Activated CD4-positive, alpha-beta T cell treated with anti-CD3 and anti-CD28 coated beads for 4 hours (primary cell): ENCODE measurements at regions not wholly inside any gene's neighbourhood (a gene's known extent, or its start where the extent isn't known, plus 50 kb on each side); places are given as distances from the start of the nearest gene placed in this dataset.
A peak's percentile ranks its signal among the peaks of the same experiment; 100 is the strongest.

Experiments
- DNase-seq, 2 donors: peaks; one replicate each; pipeline ENCODE4 v3.0.0-alpha.2; 2020

DNA sequence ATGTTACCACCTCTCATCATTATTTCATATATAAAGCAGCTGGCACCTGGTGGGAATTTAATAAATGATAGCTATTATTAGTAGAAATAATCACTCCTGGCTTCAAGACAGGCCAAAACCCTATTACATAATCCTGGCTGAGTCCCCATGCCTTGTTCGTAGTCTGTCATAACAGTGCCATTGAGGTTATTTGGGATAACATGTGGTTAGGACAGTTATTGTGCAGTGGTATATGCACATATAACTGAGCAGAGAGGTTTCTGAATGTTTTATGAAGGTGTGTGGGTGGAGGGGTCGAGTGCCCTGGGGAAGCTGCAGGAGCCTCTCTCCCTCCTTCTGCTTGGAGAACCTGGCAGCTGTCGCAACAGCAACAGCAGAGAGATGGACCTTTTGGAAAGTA is 162.4 kb upstream of the NABP1 start:
- DNase-seq = no peak

DNA sequence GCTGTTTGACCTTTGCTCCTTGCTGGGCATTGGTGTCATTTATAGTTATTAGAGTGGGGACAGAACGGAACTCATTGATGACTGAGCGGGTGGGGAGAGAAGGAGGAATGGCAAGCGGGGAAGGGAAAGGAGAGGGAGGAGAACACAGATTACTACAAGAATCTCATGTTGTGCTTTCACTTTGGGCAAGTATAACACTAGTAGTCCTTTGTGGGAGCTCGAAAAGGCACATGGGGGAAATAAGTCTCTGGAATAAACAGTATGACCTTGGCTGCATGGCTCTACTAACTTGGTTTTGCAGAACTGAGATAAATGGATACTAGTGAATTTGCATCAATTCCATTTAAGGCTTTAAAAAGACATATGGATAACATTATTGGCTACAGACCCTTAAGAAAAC is 161.7 kb upstream of the NABP1 start:
- no peak for DNase-seq

DNA sequence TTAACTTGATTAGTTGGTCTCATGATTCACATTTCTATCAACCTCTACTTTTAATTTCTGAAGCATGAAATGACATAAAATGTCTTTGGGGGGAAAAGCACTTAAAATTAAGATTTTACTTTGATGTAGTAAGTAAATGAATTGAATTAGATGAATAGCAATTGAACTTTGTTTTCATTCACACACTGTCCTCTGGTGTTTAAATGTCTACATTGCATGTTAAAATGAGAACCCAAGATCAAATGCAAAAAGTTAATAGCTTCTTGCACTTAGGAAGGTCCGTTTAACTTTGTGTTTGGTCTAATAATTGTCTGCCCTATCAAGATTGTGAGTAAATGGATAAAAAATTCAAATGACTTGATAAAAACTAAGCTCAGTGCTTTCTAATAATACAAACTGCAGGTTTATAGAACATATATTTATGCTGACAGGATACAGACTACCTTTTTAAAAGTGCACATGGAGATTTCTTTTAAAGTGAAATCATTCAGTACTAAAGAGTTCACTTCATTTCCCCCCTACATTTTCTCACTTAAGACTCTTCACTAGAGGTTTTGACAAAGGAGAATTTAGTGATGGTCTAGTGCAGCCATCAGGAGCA is 156.2 kb upstream of the NABP1 start:
- DNase-seq = peak in 1 of 2 donors; percentile 5

DNA sequence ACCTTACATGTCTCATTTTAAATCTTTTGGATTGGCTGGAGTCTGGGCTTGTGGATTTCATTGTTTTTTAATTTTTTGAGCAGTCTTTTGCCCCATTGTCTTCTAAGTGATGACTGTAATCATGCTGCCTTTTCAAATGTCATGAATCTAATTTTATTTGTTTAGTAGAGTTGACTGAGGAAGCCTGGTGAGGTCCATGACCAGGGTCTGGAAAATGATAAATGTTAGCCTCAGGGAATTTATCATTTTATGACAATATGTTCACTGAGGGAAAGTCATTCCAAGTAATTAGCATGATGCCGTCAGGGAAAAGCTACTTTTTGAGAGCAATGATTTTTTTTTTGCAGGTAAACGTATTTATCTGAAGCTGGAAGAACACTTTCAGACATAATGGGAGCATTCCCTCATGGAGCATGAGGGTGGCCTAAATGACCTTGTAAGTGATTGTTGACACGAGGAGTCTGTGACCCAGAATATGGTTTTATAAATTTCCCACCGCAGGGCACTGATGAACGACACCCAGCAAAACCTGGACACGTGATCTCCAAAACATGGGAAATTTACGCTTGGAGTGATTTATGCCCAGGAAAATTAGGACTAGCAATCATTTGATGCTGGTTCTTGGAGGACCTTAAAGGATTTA is 155.3 kb upstream of the NABP1 start:
- no peak for DNase-seq

DNA sequence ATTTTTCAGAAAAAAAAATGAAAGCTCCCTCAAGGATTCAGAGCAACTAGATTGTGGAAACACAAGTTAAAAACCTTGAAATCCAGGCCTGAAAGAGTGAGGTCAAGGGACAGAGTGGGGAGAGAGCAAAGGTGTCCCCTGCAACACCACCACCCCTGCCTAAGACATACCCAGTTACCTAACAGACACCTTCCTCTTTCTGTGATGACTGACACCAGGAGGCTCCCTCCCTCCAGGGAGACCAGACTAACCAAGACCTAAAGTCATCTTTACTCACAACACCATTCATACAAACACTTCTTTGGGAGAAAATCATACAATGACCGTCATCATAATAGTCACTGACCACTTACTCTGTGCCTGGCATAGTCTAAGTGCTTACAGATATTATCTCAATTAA is 151.8 kb upstream of the NABP1 start:
- no peak for DNase-seq

DNA sequence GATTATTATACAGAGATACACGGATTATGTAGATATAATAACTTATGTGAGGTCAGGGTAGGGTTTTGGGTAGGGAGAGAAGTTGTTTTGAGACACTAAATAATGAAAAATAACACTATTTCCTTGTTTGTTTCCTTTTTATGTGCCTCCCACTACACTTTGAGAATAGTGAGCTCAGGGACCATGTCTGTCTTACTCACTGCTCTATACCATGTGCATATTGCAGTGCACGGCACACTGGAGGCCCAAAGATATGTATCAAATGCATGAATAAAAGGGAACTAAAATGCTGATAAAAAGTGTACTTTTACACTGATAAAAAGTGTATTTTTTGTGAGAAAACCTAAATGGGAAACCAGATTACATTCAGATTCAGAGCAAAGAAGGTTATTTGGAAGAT is 151.4 kb upstream of the NABP1 start:
- no peak for DNase-seq

DNA sequence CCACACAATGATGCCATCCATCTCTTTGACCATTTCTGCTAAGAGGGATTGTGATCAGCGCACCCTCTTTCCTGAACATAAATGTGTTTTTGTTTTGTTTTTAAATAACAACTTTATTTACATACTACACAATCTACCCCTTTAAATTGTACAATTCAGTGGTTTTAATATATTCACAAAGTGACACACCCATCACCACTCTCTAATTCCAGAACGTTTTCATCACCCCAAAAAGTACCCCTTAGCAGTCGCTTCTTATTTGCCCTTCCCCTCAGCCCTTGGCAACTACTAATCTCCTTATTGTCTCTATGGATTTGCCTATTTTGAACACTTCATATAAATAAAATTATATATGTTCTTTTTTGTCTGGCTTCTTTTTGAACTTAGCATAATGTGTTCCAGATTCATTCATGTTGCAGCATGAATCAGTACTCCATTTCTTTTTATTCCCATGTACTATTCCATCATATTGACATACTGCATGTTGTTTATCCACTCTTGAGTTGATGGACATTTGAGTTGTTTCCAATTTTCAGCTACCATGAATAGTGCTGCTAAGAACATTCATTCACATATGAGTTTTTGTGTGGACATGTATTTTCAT is 150.9 kb upstream of the NABP1 start:
- DNase-seq = no peak

DNA sequence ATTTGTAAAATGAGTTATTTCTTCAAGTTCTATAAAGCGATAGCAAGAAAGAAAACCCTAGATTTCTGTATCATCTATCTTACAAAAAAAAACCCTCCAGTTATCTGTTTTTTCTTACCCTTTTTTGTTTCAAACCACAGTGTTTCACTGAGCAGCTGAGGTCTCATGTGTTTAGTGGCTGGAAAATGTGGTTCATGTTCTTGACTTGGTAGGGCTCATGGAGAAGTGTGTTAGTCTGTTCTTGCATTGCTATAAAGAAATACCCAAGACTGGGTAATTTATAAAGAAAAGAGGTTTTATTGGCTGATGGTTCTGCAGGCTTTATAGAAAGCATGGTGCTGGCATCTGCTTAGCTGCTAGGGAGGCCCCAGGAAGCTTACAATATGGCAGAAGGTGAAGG is 147.3 kb upstream of the NABP1 start:
- no peak for DNase-seq

DNA sequence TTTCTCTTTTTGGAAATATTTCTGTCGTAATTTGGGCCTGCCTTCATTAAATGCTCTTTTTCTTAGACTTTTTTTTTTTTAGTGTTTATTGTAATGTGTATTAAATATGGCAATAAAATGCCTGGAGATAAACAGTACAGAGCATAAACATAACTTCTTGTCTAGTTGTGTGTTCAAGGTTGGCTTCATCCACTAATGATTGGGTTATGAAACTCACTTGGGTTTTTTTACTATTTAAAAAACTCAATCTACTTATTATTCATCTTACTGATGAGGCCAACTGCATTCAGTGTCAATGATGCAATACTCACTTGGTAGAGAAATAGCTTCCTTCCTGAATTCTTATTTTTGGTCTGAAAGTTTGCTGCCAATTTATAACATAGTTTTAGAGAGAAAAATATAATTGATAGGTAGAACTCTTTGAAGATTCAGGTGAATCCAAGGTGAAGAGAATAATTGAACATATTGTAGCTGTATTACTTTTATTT is 144.2 kb upstream of the NABP1 start:
- no peak for DNase-seq

DNA sequence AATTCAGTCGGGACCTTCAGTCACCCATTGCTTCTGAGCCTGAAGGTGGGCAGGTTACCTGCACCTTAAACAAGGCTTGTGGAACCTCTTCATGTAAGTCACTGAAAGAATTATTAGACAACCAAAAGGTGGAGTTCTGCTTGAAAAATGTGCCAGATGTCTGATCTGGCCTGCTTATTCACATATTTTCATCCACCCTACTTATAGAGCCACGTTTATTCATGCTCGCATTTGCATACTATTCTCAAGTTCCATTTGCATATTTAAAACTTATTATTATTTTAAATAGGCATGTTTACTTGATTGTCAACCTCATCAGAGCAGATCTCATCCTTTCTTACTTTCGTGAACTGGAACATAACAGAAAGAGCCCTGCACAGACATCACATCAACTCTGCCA is 140.0 kb upstream of the NABP1 start:
- DNase-seq = no peak

DNA sequence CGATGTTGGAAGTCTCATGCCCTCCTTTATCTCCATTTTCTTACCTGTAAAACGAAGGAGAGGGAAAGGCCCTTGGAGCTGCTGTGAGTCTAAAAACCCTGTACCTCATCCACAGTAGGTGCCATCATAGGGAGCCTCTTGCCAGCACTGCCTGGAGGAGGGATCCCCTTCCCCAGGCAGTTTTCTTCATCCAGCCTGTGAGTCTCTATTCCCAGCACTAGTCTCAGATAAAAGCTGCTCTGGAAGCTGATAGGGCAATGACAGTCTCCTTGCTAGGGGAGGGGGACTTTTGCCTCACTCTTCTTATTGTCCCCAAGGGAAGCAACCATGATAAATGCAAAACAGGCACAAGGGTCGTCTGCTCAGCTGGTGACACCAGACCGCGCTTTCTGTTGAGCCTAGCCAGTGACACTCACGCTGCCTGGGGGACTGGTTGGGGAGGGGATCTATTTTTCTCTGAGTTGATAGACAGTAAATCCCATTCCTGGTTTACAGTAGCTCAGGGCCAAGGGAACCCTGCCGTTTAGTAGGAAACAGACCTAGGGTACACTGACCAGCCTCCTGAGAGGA is 139.5 kb upstream of the NABP1 start:
- no peak for DNase-seq

DNA sequence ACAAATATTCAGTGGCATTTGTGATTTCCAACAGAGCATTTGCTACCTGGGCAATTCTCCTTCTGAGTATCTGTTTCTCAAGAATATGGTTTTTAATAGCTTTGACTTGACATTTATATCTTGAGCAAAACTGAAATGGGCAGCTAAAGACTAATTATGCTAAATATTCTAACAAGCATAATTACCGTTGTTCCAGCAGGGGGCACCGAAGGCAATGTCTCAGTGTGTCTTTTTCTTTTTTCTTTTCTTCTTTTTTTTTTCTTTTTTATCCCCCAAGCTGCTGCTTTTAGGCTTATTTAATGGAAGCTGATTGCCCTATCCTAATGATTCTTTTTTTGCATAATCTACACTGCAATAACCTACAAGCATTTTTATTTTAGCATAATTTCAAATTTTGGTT is 138.9 kb upstream of the NABP1 start:
- peak in 1 of 2 donors; percentile 14 for DNase-seq

DNA sequence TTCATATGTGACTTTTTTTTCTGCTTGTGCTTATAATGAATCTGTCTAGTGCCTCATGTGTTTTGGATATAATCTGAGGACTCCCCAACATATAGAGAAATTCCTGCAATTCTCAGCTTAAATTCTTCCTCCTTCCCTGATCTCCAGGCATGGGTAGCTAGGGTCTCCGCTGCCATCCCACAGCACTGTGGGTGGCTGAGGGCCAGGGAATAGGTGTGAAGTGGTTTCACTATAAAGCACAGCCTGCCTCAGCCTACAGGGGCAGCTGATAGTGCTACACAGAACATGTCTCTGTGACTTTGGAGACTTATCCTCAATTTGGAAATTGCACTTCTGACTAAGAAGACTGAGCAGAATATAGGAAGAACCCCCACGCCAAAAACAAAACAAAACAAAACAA is 137.3 kb upstream of the NABP1 start:
- no peak for DNase-seq

DNA sequence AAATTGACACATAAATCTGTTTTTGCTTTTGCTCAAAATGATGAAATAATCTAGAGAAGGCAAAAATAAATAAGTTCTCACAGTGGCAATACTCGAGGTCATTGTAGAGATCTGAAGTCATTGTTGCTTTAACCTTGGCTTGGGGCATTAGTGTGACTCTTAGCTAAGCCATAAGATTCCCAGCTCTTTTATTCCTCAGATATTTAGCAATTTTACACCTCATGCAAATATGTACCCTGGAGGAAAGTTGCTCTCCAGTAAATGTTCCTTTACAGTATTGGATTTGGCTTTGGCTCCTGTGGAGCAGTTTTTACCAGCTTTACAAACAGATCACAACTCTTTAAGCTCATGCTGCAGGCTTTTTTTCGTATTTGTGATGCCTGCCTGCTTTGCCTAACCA is 134.2 kb upstream of the NABP1 start:
- no peak for DNase-seq

DNA sequence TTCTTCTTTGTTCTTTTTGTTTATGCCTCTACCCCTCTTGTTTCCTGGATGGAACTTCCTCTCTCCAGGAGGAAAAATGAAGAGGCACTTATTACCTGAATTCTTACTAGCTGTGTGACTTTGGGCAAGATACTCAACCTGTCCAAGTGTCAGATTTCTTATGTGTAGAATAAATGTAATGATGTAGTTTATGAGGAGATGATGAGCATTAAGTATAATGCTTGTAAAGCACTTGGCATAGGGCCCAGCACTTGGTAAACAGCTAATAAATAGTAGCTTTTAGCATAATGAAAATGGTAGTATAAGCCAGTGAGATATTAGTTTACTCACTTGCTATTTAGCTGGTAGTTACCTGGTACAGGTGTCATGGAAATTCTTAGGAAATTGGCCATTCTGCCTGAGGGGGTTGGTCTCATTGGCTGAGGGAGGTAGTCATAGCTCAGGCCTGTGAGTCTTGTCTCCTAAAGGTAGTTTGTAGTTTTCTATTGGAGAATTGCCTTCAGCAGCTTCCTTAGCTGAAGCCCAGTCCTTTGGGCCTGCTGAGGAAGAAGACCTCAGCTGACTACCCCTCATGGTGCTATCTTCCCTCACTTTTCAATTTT is 133.4 kb upstream of the NABP1 start:
- DNase-seq = no peak

DNA sequence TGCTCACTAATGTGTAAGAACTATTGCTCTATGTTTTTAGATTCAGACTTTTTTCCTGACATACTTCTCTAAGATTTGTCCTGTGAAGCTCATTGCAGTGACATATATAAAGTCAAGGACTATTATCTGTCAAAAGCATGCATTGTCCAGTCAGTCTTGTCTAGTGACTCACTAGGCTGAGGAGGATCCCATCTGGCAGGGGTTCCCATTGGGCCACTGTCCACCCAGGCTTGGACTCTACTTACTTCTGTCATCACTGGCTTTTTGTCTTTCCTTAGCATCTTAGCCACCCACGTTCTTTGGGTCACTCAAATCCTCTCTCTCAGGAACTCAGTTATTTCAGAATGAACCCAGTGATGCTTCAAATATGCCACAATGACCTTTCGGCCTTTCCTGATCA is 132.6 kb upstream of the NABP1 start:
- no peak for DNase-seq

DNA sequence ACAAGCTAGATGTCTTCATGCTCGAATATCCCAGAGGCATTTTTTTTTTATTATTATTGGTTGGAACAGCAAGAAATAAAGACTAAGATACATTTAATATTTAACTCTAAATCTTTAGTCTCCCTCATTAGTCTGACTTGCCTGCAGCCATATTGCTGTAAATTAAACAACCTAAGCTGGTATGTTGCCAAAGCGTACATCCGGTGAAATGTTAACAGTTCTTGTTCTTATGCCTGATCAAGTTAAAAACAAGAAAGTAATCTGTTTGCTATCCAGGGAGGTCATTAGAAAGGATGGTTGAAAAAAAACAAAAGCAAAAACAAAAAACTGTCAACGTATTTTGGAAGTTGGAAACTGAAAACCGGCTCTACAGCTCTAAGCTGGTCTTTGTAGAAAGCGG is 125.9 kb upstream of the NABP1 start:
- no peak for DNase-seq

DNA sequence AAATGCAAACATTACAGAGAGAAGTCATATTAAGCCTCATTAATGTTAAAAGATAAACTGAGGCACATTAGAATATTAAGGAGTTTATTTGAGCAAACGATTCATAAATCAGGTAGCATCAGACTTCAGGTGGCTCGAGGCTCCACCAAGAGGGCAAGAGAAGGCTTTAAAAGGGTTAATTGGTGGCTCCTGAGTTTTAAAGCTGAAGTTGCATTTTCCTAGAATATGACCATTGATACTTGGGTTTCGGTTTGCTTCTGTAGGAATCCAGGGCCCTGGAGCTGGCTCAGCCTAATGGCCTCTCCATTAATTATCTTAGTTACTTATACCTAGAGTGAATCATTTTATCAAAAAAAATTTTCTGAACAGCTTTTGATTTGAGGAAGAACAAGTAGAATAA is 123.7 kb upstream of the NABP1 start:
- DNase-seq = no peak

DNA sequence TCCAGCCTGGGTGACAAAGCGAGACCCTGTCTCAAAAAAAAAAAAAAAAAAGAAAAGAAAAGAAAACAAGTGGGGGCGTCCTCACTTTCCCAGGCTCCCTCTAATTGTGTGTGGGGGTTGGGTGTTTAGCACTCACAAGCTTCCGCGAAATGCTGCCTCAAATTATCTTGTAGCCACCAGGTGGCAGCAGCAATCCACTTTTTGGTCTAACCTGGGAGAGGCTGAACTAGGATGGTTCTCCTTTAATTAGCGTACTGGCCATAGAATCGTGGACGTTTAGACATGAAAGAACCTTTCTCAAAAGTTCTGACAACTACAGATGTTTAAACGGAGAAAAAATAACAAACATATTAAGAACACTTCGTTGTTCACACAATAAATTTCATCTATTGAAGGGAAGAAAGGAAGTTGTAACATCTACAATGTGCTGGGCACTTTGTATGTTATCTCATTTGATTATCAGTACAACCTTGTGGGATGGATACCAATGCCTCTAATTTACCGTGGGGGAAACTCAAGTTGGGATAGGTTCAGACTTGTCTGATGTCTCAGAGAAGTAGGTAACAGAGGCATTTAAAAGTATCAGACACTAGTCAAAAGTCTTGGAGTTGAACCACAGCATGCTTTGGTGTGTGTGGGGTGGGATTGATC is 122.7 kb upstream of the NABP1 start:
- DNase-seq = peak; percentile 67 to 86

DNA sequence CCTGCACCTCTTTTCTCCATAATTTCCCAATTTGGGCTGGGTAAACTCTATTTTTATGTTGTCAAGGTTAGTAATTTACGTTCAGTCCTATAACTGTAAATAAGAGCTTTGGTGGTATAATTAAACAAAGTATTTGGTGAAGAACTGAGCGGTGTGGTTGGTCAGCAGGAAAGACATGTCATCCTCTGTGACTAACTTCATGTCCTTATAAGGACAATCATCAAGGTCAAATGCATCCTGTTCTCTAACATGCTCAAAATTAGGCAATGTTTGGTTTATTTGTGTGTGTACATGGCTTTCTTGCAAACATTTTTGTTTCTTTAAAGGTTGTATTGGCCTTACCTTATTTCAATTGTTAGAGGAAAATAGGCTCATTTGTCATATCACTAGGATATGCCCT is 121.5 kb upstream of the NABP1 start:
- DNase-seq = no peak

DNA sequence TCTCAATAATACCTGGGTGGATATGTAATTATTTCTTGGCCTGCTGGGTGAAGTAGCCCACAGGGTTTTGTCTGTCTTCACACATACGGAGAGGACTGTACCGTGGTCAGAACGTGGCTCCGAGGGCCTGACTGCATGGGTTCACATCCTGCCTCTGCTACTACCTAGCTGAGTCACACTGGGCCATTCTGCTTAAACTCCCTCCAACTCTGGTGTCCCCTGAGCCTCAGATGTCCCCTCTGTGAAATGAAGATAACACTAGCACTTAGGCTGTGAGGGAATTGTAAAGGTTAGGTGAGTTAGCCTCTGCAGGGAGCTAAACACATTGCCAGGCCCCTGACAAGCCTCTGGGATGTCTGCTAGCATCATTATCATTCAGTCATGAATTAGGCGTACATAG is 120.1 kb upstream of the NABP1 start:
- DNase-seq = no peak

DNA sequence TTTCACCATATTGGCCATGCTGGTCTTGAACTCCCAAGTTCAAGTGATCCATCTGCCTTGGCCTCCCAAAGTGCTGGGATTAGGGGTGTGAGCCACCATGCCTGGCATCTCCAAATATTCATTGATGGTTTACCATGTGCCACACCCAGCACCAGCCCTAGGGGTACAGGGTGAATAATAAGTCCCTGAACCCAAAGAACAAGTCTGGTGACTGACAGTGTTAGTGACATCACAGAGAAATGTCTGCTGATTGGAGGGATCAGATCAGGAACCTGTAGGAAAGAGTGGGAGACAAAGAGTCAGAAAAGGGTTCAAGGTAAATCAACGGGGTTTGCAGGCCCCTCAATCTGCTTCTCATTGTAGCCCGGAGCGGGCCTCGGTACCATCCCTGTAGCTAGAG is 118.4 kb upstream of the NABP1 start:
- DNase-seq = no peak

DNA sequence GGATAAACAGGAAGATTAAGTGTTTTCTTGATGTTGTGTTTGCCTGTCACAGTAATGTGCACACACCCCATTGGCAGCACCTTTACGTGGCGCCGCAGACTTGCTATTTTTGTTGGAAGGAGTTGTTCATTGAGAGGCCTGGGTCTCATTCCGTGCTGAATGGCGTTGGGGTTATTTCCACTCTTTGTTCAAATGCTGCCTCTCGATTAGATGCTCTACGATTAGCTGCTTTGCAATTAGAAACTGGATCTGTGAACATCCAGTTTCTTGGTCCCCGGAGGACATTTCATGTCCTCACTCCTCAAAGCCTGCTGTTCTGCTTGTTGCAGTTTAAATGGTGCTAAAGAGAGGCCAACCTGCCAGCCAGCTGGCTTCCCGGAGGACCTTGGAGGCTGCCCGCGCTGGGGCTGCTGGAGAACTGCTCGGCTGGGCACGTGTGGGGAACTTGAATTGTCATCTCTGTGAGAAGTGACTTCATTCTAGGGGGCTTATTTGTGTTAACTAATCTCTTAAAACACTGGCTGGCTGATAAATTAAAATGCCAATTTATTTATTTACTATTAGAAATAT is 117.4 kb upstream of the NABP1 start:
- DNase-seq = no peak
